Esophagus (tissue), 2 donors: ENCODE measurements at regions not wholly inside any gene's neighbourhood (a gene's known extent, or its start where the extent isn't known, plus 50 kb on each side); places are given as distances from the start of the nearest gene placed in this dataset.
"Not testable (repeated sequence)": the region's sequence is repeated elsewhere in the genome, so short reads cannot be mapped to it uniquely, and the experiment has no call there.

Experiments used
- H3K27ac ChIP-seq, 2 donors: one replicate each; pipeline ENCODE4 v1.5.1; 2013; ENCODE audit warnings: low read depth in 2 of 2, mild to moderate bottlenecking in 2 of 2, inconsistent platforms in 1 of 2, low read length in 1 of 2, moderate library complexity in 1 of 2
- H3K27me3 ChIP-seq, 2 donors: one replicate each; pipeline ENCODE4 v1.6.1; 2013; ENCODE audit warnings: low read length in 2 of 2, control low read depth in 1 of 2, mild to moderate bottlenecking in 1 of 2; ENCODE audit not compliant: insufficient read depth in 2 of 2, control insufficient read depth in 1 of 2
- H3K36me3 ChIP-seq, 2 donors: one replicate each; pipeline ENCODE4 v1.6.1; 2013; ENCODE audit warnings: low read length in 1 of 2; ENCODE audit not compliant: control insufficient read depth in 2 of 2, insufficient read depth in 2 of 2
- H3K4me1 ChIP-seq, 2 donors: one replicate each; pipeline ENCODE4 v1.6.1; 2013; ENCODE audit warnings: low read length in 1 of 2; ENCODE audit not compliant: control insufficient read depth in 2 of 2, insufficient read depth in 2 of 2
- H3K4me3 ChIP-seq, 2 donors: one replicate each; pipeline ENCODE4 v1.5.1; 2013; ENCODE audit warnings: low read length in 2 of 2, mild to moderate bottlenecking in 2 of 2, low read depth in 1 of 2, moderate library complexity in 1 of 2
- H3K9me3 ChIP-seq, 2 donors: one replicate each; pipeline ENCODE4 v1.6.1; 2013; ENCODE audit warnings: mild to moderate bottlenecking in 2 of 2, low read depth in 1 of 2, low read length in 1 of 2, moderate library complexity in 1 of 2; ENCODE audit not compliant: control insufficient read depth in 2 of 2, insufficient read depth in 1 of 2
- WGBS, 2 donors: extraction: QIAGEN DNeasy Blood & Tissue Kit; methylation state at CpG; one replicate each; pipeline ENCODE4 v1.1.7; 2013; 5-methylcytosine and 5-hydroxymethylcytosine counted together
- donor health status: healthy with polysubstance abuse.
- donor health status: Bipolar disorder and iron deficiency.

DNA sequence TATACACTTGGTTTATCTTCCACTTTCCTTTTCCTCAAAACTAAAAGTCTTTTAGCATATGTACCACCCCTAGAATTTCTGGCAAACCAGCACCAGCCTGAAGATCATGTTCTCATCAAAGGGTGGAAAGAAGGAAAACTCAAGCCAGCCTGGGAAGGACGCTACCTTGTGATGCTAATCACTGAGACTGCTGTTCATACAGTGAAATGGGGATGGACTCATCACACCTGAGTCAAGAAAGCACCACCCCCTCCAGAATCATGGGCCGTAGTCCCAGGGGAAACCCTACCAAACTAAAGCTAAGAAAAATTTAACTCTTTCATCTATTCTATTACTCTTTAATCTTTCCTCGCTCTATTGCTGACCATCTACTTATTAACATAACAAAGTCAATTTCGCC is 595.9 kb upstream of the AADAT start:
- H3K27ac ChIP-seq, H3K9me3 ChIP-seq, H3K27me3 ChIP-seq, H3K4me3 ChIP-seq, H3K4me1 ChIP-seq, H3K36me3 ChIP-seq: not testable (repeated sequence)
- WGBS, 2 donors, result 74 to 75% methylated on average over 4 of the region's 4 CpGs

DNA sequence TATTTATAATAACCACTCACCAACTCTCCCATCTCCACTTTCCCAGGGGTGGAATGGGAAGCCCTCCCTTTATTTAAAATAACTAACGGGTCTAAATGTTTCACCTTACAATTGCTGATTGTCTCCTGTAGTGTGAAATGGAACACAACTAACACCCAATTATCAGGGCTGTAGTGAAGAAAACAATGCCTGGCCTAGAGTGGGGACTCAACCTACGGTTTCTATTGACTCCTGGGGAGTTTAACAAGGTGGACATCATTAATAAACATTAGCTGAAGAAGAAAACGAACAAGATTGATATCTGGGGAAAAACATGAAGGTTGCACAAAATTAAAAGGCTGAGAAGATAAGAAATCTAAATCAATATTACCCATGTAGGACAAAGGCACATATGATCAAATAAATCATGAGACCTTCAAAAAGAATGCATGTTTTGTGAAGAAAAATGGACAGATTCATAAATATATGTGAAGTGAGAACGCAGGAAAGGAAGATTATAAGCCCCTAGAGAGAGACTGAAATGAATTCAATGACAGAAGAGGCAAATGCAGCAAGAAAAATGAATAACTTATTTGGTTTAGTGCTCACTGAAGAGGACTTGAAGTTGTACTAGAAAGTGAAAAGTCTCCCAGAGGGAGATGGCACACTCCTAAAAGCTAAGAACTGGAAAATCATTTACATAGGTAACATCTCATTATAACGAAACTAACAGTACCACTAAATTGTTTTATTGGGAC is 593.0 kb upstream of the AADAT start:
- Histone ChIP-seq H3K4me1 (no peaks in the 10 kb centered on the region), H3K9me3 (peaks cover 0 to 1% of the 10 kb centered on the region in 2 donors), H3K27ac (no peak overlapping the region), H3K4me3 (no peak overlapping the region), H3K27me3 (no peaks in the 10 kb centered on the region), H3K36me3 (no peaks in the 10 kb centered on the region)
- WGBS, 2 donors, result 51 to 52% methylated on average over 5 of the region's 5 CpGs

DNA sequence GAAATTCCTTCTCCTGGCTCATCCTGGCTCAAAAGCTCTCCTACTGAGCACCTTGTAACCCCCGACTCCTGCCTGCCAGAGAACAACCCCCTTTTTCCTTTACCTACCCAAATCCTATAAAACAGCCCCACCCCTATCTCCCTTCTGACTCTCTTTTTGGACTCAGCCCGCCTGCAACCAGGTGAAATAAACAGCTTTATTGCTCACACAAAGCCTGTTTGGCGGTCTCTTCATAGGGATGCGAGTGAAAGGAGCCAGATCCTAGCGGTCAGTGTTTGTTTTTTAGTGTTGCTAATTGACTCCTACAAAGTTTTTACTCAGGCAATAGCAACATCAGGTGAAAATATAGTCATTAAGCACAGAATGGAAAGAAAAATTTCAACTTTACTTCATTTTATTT is 592.3 kb upstream of the AADAT start:
- not testable (repeated sequence) for H3K27me3 ChIP-seq, H3K9me3 ChIP-seq, H3K4me1 ChIP-seq, H3K36me3 ChIP-seq, H3K4me3 ChIP-seq, H3K27ac ChIP-seq
- WGBS, 2 donors, result 70 to 72% methylated on average over 5 of the region's 5 CpGs

DNA sequence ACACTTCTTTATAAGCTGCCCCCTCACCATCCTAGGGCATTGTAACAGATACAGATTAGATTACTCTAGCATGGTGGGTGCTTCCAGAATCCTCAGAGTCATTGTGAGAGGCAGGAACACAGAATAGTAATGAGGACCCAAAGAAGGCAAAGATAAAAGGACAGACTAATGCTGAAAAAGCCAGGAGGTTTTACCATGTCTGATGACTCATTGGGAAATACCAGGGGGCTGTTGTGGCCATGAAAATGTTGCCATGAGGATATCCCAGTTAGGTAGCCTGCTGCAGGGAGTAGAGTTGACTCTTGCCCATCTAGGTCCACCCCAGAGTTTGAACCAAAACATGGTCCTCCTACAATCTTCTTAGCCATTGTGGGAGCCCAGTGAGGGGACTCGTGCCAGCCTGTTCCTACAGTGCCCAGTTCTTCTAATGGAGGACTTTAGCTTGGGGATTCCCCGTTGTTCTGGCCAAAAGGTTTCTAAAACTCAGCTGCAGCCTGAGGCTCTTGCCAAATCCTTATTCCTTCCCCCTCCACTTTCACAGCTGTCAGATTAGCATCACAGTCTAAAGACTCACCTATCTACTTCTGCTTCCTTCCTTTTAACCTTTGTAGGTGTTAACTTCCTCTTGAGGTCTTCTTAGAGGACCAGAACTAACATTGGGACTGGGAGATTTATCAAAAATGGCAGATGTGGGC is 586.0 kb upstream of the AADAT start:
- no peaks in the 10 kb centered on the region for H3K9me3 ChIP-seq
- H3K27me3 ChIP-seq, result no peaks in the 10 kb centered on the region
- no peaks in the 10 kb centered on the region for H3K36me3 ChIP-seq
- H3K4me3 ChIP-seq, result no peak overlapping the region
- H3K4me1 ChIP-seq, result no peaks in the 10 kb centered on the region
- 59 to 74% methylated on average over 2 of the region's 2 CpGs for whole genome bisulfite sequencing, 2 donors
- no peak overlapping the region for H3K27ac ChIP-seq

DNA sequence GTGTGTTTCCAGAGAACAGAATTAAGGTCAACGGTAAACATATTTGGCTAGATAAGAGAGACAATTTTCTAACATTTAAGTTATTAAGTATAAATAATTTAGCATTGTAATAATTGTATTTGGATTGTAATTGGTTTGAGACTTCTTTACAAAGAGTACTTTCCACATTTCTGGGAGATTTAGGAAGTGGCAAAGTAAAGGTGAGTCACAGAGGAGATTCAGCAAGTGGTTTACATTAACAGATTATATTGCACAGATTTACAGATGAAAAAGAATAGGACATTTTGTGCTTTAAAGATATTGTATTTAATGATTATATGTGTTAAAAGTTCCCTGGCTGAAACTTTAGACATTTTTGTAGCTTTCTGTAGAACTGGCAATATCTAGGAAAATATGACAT is 584.4 kb upstream of the AADAT start:
- H3K9me3 ChIP-seq, result no peaks in the 10 kb centered on the region
- H3K4me3 ChIP-seq, result no peak overlapping the region
- WGBS, 2 donors, result 79 to 81% methylated on average over 1 of the region's 1 CpG
- no peaks in the 10 kb centered on the region for H3K4me1 ChIP-seq
- H3K27me3 ChIP-seq, result no peaks in the 10 kb centered on the region
- H3K27ac ChIP-seq, result no peak overlapping the region
- no peaks in the 10 kb centered on the region for H3K36me3 ChIP-seq

DNA sequence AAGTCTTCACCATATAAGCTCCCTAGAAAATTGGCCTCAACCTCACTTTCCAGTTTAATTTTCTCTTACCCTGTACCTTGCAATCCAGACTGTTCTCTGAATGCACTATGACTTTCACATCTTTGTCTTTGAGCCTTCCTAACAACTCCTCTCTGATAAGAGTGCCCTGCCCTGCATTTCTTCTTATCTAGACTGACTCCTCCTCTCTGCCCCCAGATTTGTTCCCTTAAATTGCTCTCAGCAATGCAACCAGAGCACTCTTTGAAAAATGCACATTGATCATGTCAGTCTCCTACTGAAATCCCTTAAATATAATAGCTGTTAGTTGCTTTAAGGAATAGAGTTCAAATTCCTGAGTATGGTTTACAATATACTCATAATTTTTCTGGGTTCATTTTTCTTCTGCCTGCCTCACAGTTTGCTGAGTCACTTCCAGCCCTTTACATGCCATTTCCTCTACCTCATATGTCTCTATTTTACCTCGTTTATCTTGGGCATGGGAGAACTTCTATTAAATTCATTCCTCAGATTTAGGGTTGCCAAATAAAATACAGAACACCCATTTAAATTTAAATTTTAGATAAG is 582.7 kb upstream of the AADAT start:
- Histone ChIP-seq H3K27ac (no peak overlapping the region), H3K4me3 (no peak overlapping the region), H3K4me1 (no peaks in the 10 kb centered on the region), H3K36me3 (no peaks in the 10 kb centered on the region), H3K9me3 (no peaks in the 10 kb centered on the region), H3K27me3 (no peaks in the 10 kb centered on the region)
- 3 to 6% methylated on average over 1 of the region's 1 CpG for WGBS, 2 donors

DNA sequence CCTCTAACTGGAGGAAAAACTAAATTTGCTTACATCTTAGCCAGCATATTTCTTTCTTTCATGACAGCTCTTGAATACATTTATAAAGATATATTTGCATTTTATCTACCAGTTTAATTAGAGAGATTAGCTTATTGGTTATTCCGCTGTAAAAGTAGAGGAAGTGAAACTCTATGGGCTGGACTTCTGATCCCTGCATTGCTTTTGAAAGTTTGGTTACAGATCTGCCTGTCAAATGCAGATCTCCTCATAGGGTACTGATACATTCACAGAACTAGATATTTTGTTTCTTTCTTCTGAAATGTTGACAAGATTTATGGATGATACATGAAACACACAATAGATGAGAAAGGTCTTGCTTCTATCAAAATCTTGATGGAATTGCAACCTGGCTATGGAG is 581.4 kb upstream of the AADAT start:
- Histone ChIP-seq H3K4me3 (no peak overlapping the region), H3K27ac (no peak overlapping the region), H3K27me3 (no peaks in the 10 kb centered on the region), H3K9me3 (no peaks in the 10 kb centered on the region), H3K4me1 (no peaks in the 10 kb centered on the region), H3K36me3 (no peaks in the 10 kb centered on the region)
- 45 to 55% methylated on average over 1 of the region's 1 CpG for WGBS, 2 donors

DNA sequence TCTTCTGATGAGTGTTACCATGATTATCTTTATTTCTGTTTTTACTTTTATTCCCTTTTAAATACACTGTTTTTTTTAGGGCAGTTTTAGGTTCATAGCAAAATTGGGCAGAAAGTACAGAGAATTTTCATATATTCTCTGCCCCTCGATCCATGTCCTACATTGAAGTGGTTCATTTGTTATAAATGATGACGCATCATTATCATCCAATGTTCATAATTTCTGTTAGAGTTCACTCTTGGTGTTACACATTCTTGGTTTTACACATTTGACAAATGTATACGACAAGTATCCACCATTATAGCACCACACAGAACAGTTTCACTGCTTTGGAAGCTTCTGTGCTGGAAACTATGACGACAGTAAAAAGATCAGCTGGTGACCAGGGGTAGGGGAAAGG is 578.1 kb upstream of the AADAT start:
- no peak overlapping the region for H3K27ac ChIP-seq
- WGBS, 2 donors, result 85 to 89% methylated on average over 4 of the region's 4 CpGs
- no peaks in the 10 kb centered on the region for H3K9me3 ChIP-seq
- no peaks in the 10 kb centered on the region for H3K4me1 ChIP-seq
- H3K4me3 ChIP-seq, result no peak overlapping the region
- no peaks in the 10 kb centered on the region for H3K36me3 ChIP-seq
- no peaks in the 10 kb centered on the region for H3K27me3 ChIP-seq

DNA sequence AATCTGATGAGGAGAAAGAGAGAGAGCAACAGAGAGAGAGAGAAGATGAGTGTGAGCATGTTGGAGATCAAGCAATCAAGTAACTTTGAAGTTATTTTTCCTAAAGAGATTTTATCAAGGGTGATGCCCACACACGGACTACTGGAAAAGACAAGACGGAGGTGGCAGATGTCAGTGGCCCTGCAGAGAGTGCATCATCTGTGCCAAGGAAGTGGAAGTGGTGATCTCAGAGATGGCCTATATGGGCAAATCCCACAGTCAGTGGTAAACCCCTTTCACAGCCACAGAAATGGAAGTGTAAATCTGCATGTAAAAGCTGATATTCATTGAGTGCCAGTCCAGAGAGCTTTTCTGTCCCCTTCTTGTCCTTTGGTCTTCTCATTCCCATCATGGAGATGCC is 577.2 kb upstream of the AADAT start:
- Histone ChIP-seq H3K4me3 (no peak overlapping the region), H3K4me1 (no peaks in the 10 kb centered on the region), H3K27me3 (no peaks in the 10 kb centered on the region), H3K27ac (no peak overlapping the region), H3K36me3 (no peaks in the 10 kb centered on the region), H3K9me3 (no peaks in the 10 kb centered on the region)
- 65 to 93% methylated on average over 2 of the region's 2 CpGs for WGBS, 2 donors

DNA sequence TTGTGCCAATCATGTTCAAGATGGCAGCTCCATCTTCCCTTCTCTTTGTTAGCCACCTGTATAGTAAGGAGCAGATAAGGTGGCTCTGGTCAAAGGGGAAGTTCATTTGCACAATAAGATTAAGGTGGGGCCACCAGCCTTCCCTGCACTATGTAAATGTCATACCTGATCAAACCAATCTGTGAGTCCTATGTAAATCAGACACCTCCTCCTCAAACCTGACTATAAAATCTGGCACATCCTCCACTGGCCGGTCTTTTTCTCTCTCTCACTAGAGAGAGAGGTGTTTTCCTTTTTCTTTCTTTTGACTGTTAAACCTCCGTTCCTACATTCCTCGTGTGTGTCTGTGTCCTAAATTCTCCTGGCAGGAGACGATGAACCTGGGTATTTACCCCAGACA is 572.5 kb upstream of the AADAT start:
- Histone ChIP-seq H3K27me3 (no peaks in the 10 kb centered on the region), H3K9me3 (peaks cover 0 to 2% of the 10 kb centered on the region in 2 donors), H3K36me3 (no peaks in the 10 kb centered on the region), H3K4me1 (no peaks in the 10 kb centered on the region), H3K4me3 (no peak overlapping the region), H3K27ac (no peak overlapping the region)
- 32 to 52% methylated on average over 4 of the region's 4 CpGs for WGBS, 2 donors
